Right lobe of liver (tissue), 6 donors: ENCODE measurements at regions not wholly inside any gene's neighbourhood (a gene's known extent, or its start where the extent isn't known, plus 50 kb on each side); places are given as distances from the start of the nearest gene placed in this dataset.

ENCODE experiments used
- ATAC-seq, 4 donors: fragments of 200-7000 bp; cut with Tn5 transposase; one replicate each; pipeline ENCODE4 v1.9.1; 2020; ENCODE audit warnings: mild to moderate bottlenecking in 4 of 4, moderate library complexity in 4 of 4
- DNase-seq, 3 donors: peaks; one replicate each; pipeline ENCODE4 v3.0.0-alpha.2; 2020
- H3K27ac ChIP-seq, 3 donors: fragments of 200-600 bp; one replicate each; pipeline ENCODE4 v1.8.0; 2022
- H3K27me3 ChIP-seq, 2 donors: fragments of 200-600 bp; one replicate each; pipeline ENCODE4 v1.8.0; 2022
- H3K36me3 ChIP-seq, 4 donors: fragments of 200-600 bp; sonication (generic) in 1 of 4; one replicate each; pipeline versions ENCODE4 v1.5.1 to v1.8.0; 2017 to 2022; ENCODE audit warnings: control low read depth in 1 of 4
- H3K4me1 ChIP-seq, 4 donors: fragments of 200-600 bp; sonication (generic) in 1 of 4; one replicate each; pipeline versions ENCODE4 v1.5.1 to v1.8.0; 2017 to 2022; ENCODE audit warnings: control low read depth in 1 of 4
- H3K4me3 ChIP-seq, 3 donors: fragments of 200-600 bp; one replicate each; pipeline ENCODE4 v1.8.0; 2022
- H3K9me3 ChIP-seq, 4 donors: fragments of 200-600 bp; sonication (generic) in 1 of 4; one replicate each; pipeline versions ENCODE4 v1.5.1 to v1.8.0; 2017 to 2022; ENCODE audit warnings: control low read depth in 1 of 4
- CTCF ChIP-seq, 4 donors: fragments of 200-600 bp in 3 of 4; fragments of 450-650 bp in 1 of 4; IDR thresholded peaks; one replicate each; pipeline versions ENCODE4 v1.5.1 to v1.8.0; 2016 to 2022; ENCODE audit warnings: antibody characterized with exemption in 4 of 4, mild to moderate bottlenecking in 2 of 4
- POLR2A ChIP-seq: fragments of 450-650 bp; IDR thresholded peaks from one replicate; pipeline ENCODE4 v1.6.1; 2017; ENCODE audit warnings: antibody characterized with exemption, mild to moderate bottlenecking
- WGBS: methylation state at CpG from one replicate; pipeline ENCODE4 v1.1.6; 2018; ENCODE audit warnings: low coverage, low lambda C conversion rate; ENCODE audit not compliant: insufficient coverage; ENCODE audit errors: missing lambda C conversion rate; 5-methylcytosine and 5-hydroxymethylcytosine counted together
- intact Hi-C, 2 donors: fragments of 100-400 bp; cut with DNase I; formaldehyde crosslinking; loops; one replicate each; pipeline versions ENCODE4 v1.11.2 to v1.14.1; 2022
- donor health status: DM: no; HTN: yes; CAD: no.
- donor health status: DM: no; HTN: no; CAD: no.
- donor health status: DM: no; HTN: no; CAD: no.
- donor health status: DM: no; HTN: yes; CAD: no.
- donor health status: DM: no; HTN: yes; CAD: no.

- intact Hi-C loops: loop anchor here in 1 of 2 donors (10.0 kb wide), 1 partner anchor 237 kb away; no protein-coding TSS in a partner anchor
- H3K4me3 ChIP-seq: no peak overlapping the region
- no peaks in the 10 kb centered on the region for H3K9me3 ChIP-seq
- ATAC-seq (no peak), DNase-seq (no peak)
- H3K27me3 ChIP-seq: no peaks in the 10 kb centered on the region
- no peaks in the 10 kb centered on the region for H3K36me3 ChIP-seq
- no peak overlapping the region for H3K27ac ChIP-seq
- WGBS: 79% methylated on average over 7 of the region's 8 CpGs
- H3K4me1 ChIP-seq: peaks cover 0 to 8% (median 0%) of the 10 kb centered on the region in 4 donors
- no peak for TF ChIP-seq CTCF (IDR thresholded peaks at IDR 0.05)
- TF ChIP-seq POLR2A: no peak
These were observed 79.4 kb downstream of the ZIC5 start for GRCh38 chr13:99892196-99892613.

- DNase-seq (no peak), ATAC-seq (no peak)
- Histone ChIP-seq H3K36me3 (no peaks in the 10 kb centered on the region), H3K27me3 (no peaks in the 10 kb centered on the region), H3K9me3 (no peaks in the 10 kb centered on the region), H3K4me1 (peaks cover 0 to 8% (median 0%) of the 10 kb centered on the region in 4 donors), H3K4me3 (no peak overlapping the region), H3K27ac (no peak overlapping the region)
- no peak for TF ChIP-seq CTCF (IDR thresholded peaks at IDR 0.05)
- no peak for TF ChIP-seq POLR2A
- WGBS: 97% methylated on average over 3 of the region's 4 CpGs
- intact Hi-C loops: no loop called here
These were observed 84.9 kb downstream of the ZIC5 start for GRCh38 chr13:99886706-99887105.

DNA sequence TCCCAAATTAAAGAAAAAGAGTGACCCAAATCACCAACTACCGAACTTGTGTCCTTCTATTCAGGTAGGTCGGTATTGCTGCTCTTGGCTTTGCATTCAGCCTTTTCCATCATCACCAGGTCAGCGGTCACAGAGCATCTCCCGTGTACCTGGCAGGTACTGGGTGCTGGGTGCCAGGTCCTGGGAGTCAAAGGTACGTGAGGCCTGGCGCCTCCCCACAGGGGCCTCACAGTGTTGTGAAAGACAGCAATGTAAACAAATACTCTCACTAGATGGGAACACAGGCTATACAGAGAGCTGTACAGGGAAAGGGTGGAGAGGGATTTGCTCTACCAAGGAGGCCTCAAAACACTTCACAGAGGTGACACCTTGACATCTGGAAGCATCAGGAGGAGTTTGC lies 86.7 kb downstream of the ZIC5 start:
- no peak overlapping the region for H3K4me3 ChIP-seq
- no peaks in the 10 kb centered on the region for H3K36me3 ChIP-seq
- no peak for TF ChIP-seq POLR2A
- no peak for TF ChIP-seq CTCF (IDR thresholded peaks at IDR 0.05)
- no peaks in the 10 kb centered on the region for H3K9me3 ChIP-seq
- ATAC-seq (peak; percentile 97 to 99 (median 98)), DNase-seq (peak; percentile 75 to 85 (median 85))
- H3K27ac ChIP-seq: no peak overlapping the region
- intact Hi-C loops: no loop called here
- H3K4me1 ChIP-seq: peaks cover 0 to 8% (median 0%) of the 10 kb centered on the region in 4 donors
- WGBS: 27% methylated on average over 5 of the region's 6 CpGs
- H3K27me3 ChIP-seq: no peaks in the 10 kb centered on the region

DNA sequence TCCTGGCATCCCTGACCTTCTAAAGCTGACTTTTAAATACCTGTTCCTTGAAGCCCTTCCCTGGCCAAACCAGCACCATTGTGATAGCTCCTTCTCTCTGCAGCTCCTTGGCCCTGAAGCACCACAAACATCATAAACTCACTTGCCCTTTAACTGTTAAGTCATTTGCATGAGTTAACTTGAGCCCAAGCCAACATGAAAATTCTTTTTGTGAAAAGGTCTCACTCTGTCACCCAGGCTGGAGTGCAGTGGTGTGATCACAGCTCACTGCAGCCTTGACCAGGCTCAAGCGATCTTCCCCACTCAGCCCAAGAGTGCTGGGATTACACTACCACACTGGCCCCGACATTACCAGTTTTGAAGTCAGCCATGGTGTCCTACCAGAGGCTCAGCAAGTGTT lies 87.8 kb downstream of the ZIC5 start:
- H3K27ac ChIP-seq: no peak overlapping the region
- TF ChIP-seq POLR2A (no peak), CTCF (IDR thresholded peaks at IDR 0.05) (no peak)
- intact Hi-C loops: no loop called here

More for the DNA sequence above, 87.8 kb downstream of the ZIC5 start:
- peaks cover 0 to 8% (median 0%) of the 10 kb centered on the region in 4 donors for H3K4me1 ChIP-seq
- H3K36me3 ChIP-seq: no peaks in the 10 kb centered on the region
- 82% methylated on average over 2 of the region's 2 CpGs for WGBS
- no peaks in the 10 kb centered on the region for H3K27me3 ChIP-seq
- DNase-seq (no peak), ATAC-seq (no peak)
- no peaks in the 10 kb centered on the region for H3K9me3 ChIP-seq
- H3K4me3 ChIP-seq: no peak overlapping the region
